Left ventricle myocardium inferior (tissue), 1 donor: ENCODE measurements at regions not wholly inside any gene's neighbourhood (a gene's known extent, or its start where the extent isn't known, plus 50 kb on each side); places are given as distances from the start of the nearest gene placed in this dataset.

ENCODE experiments used
- DNase-seq: peaks from one replicate; pipeline ENCODE4 v3.0.0-alpha.2; 2020
- H3K27ac ChIP-seq: fragments of 200-600 bp; replicated peaks from 2 replicates; pipeline ENCODE4 v1.8.0; 2021
- H3K27me3 ChIP-seq: fragments of 200-600 bp; 2 replicates; pipeline ENCODE4 v1.8.0; 2021; ENCODE audit warnings: low read depth
- H3K36me3 ChIP-seq: fragments of 200-600 bp; 2 replicates; pipeline ENCODE4 v1.8.0; 2021
- H3K4me1 ChIP-seq: fragments of 200-600 bp; 2 replicates; pipeline ENCODE4 v1.8.0; 2021
- H3K4me3 ChIP-seq: fragments of 200-600 bp; 2 replicates; pipeline ENCODE4 v1.8.0; 2021; ENCODE audit warnings: mild to moderate bottlenecking, moderate library complexity
- H3K9me3 ChIP-seq: fragments of 200-600 bp; replicated peaks from 2 replicates; pipeline ENCODE4 v1.8.0; 2021
- CTCF ChIP-seq: fragments of 200-600 bp; IDR thresholded peaks from 2 replicates; pipeline ENCODE4 v1.8.0; 2021; ENCODE audit warnings: antibody characterized with exemption, mild to moderate bottlenecking, borderline replicate concordance
- intact Hi-C: fragments of 100-400 bp; cut with micrococcal nuclease; formaldehyde crosslinking; loops from one replicate; pipeline ENCODE4 v1.11.0; 2022
- donor health status: DM: no; HTN: yes; CAD: no; lungs with severe emphysema.

DNA sequence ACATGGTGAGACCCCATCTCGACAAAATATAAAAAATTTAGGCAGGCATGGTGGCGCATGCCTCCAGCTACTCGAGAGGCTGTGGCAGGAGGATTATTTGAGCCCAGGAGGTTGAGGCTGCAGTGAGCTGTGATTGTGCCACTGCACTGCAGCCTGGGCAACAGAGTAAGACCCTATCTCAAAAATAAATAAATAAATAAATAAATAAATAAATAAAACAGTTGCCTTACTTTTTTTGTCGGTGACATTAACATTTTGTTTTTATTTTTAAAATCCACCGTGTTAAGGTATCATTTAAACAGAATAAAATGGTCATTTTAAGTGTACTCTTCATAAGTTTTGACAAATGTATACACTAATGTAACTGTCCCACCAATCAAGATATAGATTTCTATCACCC, 57.0 kb downstream of the RASL11A start:
- TF ChIP-seq CTCF = no peak
- peaks cover 20% of the 10 kb centered on the region for H3K27me3 ChIP-seq
- H3K9me3 ChIP-seq = no peaks in the 10 kb centered on the region
- DNase-seq = no peak
- H3K36me3 ChIP-seq = no peaks in the 10 kb centered on the region
- H3K4me3 ChIP-seq = no peak overlapping the region
- intact Hi-C loops = no loop called here
- no peak overlapping the region for H3K27ac ChIP-seq
- H3K4me1 ChIP-seq = peaks cover 7% of the 10 kb centered on the region

DNA sequence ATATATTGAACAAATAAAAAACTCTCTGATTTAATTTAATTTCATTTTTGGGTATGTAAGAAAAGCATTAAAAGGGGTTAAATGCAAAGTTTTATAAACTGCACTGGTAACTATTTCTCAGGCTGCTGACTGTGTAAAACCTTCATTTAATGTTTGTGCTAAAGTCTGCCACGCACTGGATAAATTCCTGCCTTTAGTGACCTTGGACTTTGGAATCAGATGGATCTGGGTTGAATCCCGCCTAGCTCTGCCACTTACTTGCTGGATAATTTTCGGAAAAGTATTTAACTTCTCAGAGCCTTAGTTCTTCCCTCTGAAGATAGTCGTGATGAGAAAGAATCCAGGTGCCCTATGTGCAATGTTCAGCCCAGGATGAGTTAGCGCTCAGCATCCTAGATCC, 58.6 kb downstream of the RASL11A start:
- Histone ChIP-seq H3K27ac (no peak overlapping the region), H3K9me3 (no peaks in the 10 kb centered on the region), H3K27me3 (peaks cover 27% of the 10 kb centered on the region), H3K4me3 (no peak overlapping the region), H3K4me1 (peaks cover 7% of the 10 kb centered on the region), H3K36me3 (no peaks in the 10 kb centered on the region)
- no peak for TF ChIP-seq CTCF
- intact Hi-C loops = no loop called here
- DNase-seq = no peak

DNA sequence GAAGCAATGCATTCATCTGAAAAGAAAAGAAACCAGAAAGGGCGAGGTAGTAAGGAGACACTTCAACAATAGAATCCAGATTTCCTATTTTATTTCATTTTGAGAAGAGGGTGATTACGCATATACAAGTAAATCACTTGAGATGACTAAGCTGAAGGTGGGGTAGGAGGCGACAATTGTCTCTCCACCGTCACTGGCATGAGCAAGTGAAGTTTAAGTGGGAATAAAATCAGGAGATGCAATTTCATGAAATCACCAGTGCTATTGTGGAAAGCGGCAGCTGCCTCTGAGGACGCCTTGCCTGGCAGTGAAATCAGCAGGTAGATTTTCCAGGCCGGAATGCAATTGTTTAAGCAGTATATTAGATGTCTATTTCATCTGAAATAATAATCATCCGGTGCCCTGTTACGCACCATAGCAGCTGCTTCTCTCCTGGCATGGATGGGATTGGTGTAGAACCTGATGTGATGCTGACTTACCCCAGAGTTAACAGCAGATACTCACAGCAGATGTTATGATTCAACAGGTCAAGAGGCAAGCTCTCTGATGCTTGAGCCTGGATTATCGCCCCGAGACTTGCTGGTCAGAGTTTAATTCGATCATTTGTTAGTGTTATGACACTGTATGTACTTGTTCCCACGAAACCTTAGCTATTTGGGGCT, 64.3 kb downstream of the RASL11A start:
- H3K4me1 ChIP-seq = no peaks in the 10 kb centered on the region
- intact Hi-C loops = no loop called here
- TF ChIP-seq CTCF = no peak
- no peaks in the 10 kb centered on the region for H3K36me3 ChIP-seq
- H3K9me3 ChIP-seq = no peaks in the 10 kb centered on the region
- no peak overlapping the region for H3K4me3 ChIP-seq
- DNase-seq = no peak
- H3K27ac ChIP-seq = no peak overlapping the region
- peaks cover 66% of the 10 kb centered on the region for H3K27me3 ChIP-seq

GRCh38 chr13:27336014-27336673, 65.5 kb downstream of the RASL11A start:
- no peaks in the 10 kb centered on the region for H3K36me3 ChIP-seq
- H3K27me3 ChIP-seq = peaks cover 61% of the 10 kb centered on the region
- H3K27ac ChIP-seq = no peak overlapping the region
- H3K4me3 ChIP-seq = no peak overlapping the region
- DNase-seq = no peak
- no peak for TF ChIP-seq CTCF
- intact Hi-C loops = no loop called here
- H3K9me3 ChIP-seq = no peaks in the 10 kb centered on the region
- no peaks in the 10 kb centered on the region for H3K4me1 ChIP-seq

GRCh38 chr13:27338207-27338606, 67.6 kb downstream of the RASL11A start:
- no peaks in the 10 kb centered on the region for H3K4me1 ChIP-seq
- H3K4me3 ChIP-seq = no peak overlapping the region
- no peaks in the 10 kb centered on the region for H3K36me3 ChIP-seq
- no peak for DNase-seq
- H3K27ac ChIP-seq = no peak overlapping the region
- H3K9me3 ChIP-seq = no peaks in the 10 kb centered on the region
- peaks cover 45% of the 10 kb centered on the region for H3K27me3 ChIP-seq
- intact Hi-C loops = no loop called here
- no peak for TF ChIP-seq CTCF
